ENCODE measurements at regions not wholly inside any gene's neighbourhood (a gene's known extent, or its start where the extent isn't known, plus 50 kb on each side); places are given as distances from the start of the nearest gene placed in this dataset.

GRCh38 chr20:43803276-43803675 is 76.5 kb upstream of the GTSF1L start:
- no peak for TF ChIP-seq RAD21 (IDR thresholded peaks at IDR 0.05; ENCODE audit: low read depth)
- TF ChIP-seq FOXM1 (IDR thresholded peaks at IDR 0.05; ENCODE audit: borderline replicate concordance, low read depth), result no peak
- no peak for TF ChIP-seq REST (IDR thresholded peaks at IDR 0.05; ENCODE audit: low read depth)
- no peak for TF ChIP-seq USF1 (IDR thresholded peaks at IDR 0.05)
- TF ChIP-seq TEAD4 (IDR thresholded peaks at IDR 0.05), result no peak
- TF ChIP-seq TCF12 (IDR thresholded peaks at IDR 0.05; ENCODE audit: low read depth), result no peak
- TF ChIP-seq TAF1 (IDR thresholded peaks at IDR 0.05; ENCODE audit: low read depth), result no peak
- TF ChIP-seq EP300 (IDR thresholded peaks at IDR 0.05; ENCODE audit: borderline replicate concordance), result no peak
- no peak for TF ChIP-seq CEBPB (IDR thresholded peaks at IDR 0.05)
- no peak for TF ChIP-seq MAX (IDR thresholded peaks at IDR 0.05)
- TF ChIP-seq YY1 (IDR thresholded peaks at IDR 0.05; ENCODE audit: low read depth), result no peak
- no peak for TF ChIP-seq NFIC (IDR thresholded peaks at IDR 0.05)
- no peak for TF ChIP-seq EGR1 (IDR thresholded peaks at IDR 0.05)
